HepG2 (cell line): ENCODE measurements at regions not wholly inside any gene's neighbourhood (a gene's known extent, or its start where the extent isn't known, plus 50 kb on each side); places are given as distances from the start of the nearest gene placed in this dataset.

Experiments used
- ATAC-seq: fragments of 200-7000 bp; cut with Tn5 transposase; 3 replicates; pipeline ENCODE4 v1.9.1; 2020; ENCODE audit warnings: mild to moderate bottlenecking, moderate library complexity
- BruUV-seq: library from RNA; stranded (reverse); fragments of 400-500 nt; replicated peaks from 2 replicates; lab custom pipeline; 2021; lab: Mats Ljungman, UMichigan
- CTCF ChIA-PET: fragments of 300-600 bp; formaldehyde crosslinking; extraction: SDS; loops from one replicate; lab custom pipeline; 2021; ENCODE audit warnings: low total read pairs, inconsistent platforms, low intra/inter-chr PET ratio; lab: Yijun Ruan, JAX
- POLR2A ChIA-PET: fragments of 350-600 bp; sonication (Branson Sonifier 250); formaldehyde crosslinking; loops from one replicate; lab custom pipeline; 2020; ENCODE audit warnings: antibody characterized with exemption, inconsistent platforms; lab: Yijun Ruan, JAX
- DNase-seq: peaks from one replicate; pipeline ENCODE4 v3.0.0-alpha.2; 2015; ENCODE audit warnings: low spot score
- FAIRE-seq: peaks from 3 replicates; lab custom pipeline; 2011; peaks lifted over from hg19 to GRCh38; lab: Jason Lieb, UNC
- H2AFZ ChIP-seq: one replicate; pipeline ENCODE4 v1.6.1; 2011; ENCODE audit warnings: low read length, inconsistent platforms
- H3K27ac ChIP-seq: fragments of 300-600 bp; 3 replicates; pipeline ENCODE4 v1.8.0; 2011; ENCODE audit warnings: mixed run types, mild to moderate bottlenecking, mixed read lengths, low read length, inconsistent platforms; ENCODE audit not compliant: insufficient read depth; ENCODE audit errors: extremely low read length
- H3K27me3 ChIP-seq, 2 experiments: fragments of 200-600 bp in 1 of 2; 2 replicates in 1 of 2; 3 replicates in 1 of 2; pipeline versions ENCODE4 v1.6.0 to v1.8.0; 2011; ENCODE audit warnings: low read length in 2 of 2, mild to moderate bottlenecking in 2 of 2, moderate library complexity in 2 of 2, inconsistent platforms in 1 of 2; ENCODE audit not compliant: insufficient read depth in 2 of 2, control insufficient read depth in 1 of 2
- H3K36me3 ChIP-seq, 2 experiments: fragments of 200-600 bp in 1 of 2; replicated peaks in 1 of 2; 2 replicates in 1 of 2; 3 replicates in 1 of 2; pipeline versions ENCODE4 v1.5.1 to v1.8.0; 2011; ENCODE audit warnings: low read length in 2 of 2, inconsistent platforms in 1 of 2; ENCODE audit not compliant: insufficient read depth in 2 of 2, control insufficient read depth in 1 of 2
- H3K4me1 ChIP-seq: 2 replicates; pipeline ENCODE4 v1.5.1; 2012; ENCODE audit warnings: low read length, inconsistent platforms; ENCODE audit not compliant: insufficient read depth
- H3K4me2 ChIP-seq: 2 replicates; pipeline ENCODE4 v1.6.0; 2011; ENCODE audit warnings: low read depth, low read length, inconsistent platforms
- H3K4me3 ChIP-seq, 3 experiments: fragments of 200-600 bp in 1 of 3; sonication (generic), shearing (Covaris generic) in 1 of 3; replicated peaks in 1 of 3; 2 replicates each; pipeline ENCODE4 v1.5.1; 2011 to 2016; ENCODE audit warnings: low read length in 3 of 3, inconsistent platforms in 2 of 3, low read depth in 2 of 3, mild to moderate bottlenecking in 2 of 3, control low read depth in 1 of 3, mixed read lengths in 1 of 3; ENCODE audit not compliant: insufficient read depth in 1 of 3
- H3K79me2 ChIP-seq: one replicate; pipeline ENCODE4 v1.6.1; 2011; ENCODE audit warnings: low read length, inconsistent platforms; ENCODE audit not compliant: insufficient read depth
- H3K9ac ChIP-seq: 2 replicates; pipeline ENCODE4 v1.6.0; 2011; ENCODE audit warnings: mild to moderate bottlenecking, low read depth, low read length, inconsistent platforms; ENCODE audit not compliant: insufficient read depth
- H3K9me3 ChIP-seq: 2 replicates; pipeline ENCODE4 v1.5.1; 2012; ENCODE audit warnings: mild to moderate bottlenecking, low read length
- H4K20me1 ChIP-seq: 2 replicates; pipeline ENCODE4 v1.6.0; 2011; ENCODE audit warnings: inconsistent platforms, mild to moderate bottlenecking, low read length, moderate library complexity; ENCODE audit not compliant: insufficient read depth
- ARID5B ChIP-seq: IDR thresholded peaks from 2 replicates; pipeline ENCODE4 v1.4.0; 2020; ENCODE audit warnings: mild to moderate bottlenecking, missing genetic modification reagents
- ARNTL ChIP-seq: sonication (generic); formaldehyde crosslinking; IDR thresholded peaks from 2 replicates; pipeline ENCODE4 v1.4.0; 2020; ENCODE audit warnings: mild to moderate bottlenecking, missing genetic modification reagents
- GRHL1 ChIP-seq: sonication (generic); formaldehyde crosslinking; conservative IDR thresholded peaks from 2 replicates; pipeline ENCODE4 v1.8.0; 2022; ENCODE audit warnings: missing genetic modification reagents
- KLF16 ChIP-seq, 2 experiments: sonication (generic) in 1 of 2; formaldehyde crosslinking in 1 of 2; IDR thresholded peaks; 2 replicates each; pipeline versions ENCODE4 v1.6.1 to v1.8.0; 2016 to 2023; ENCODE audit warnings: missing genetic modification reagents in 2 of 2, missing compliant biosample characterization in 1 of 2
- NR2F6 ChIP-seq, 2 experiments: IDR thresholded peaks; 2 replicates each; pipeline ENCODE4 v1.6.1; 2016; ENCODE audit warnings: antibody characterized with exemption in 1 of 2, mild to moderate bottlenecking in 1 of 2
- RBM39 ChIP-seq: fragments of 200-400 bp; formaldehyde crosslinking; IDR thresholded peaks from one replicate; pipeline ENCODE4 v1.6.1; 2018; ENCODE audit warnings: antibody characterized with exemption, mild to moderate bottlenecking, low read depth, low read length; ENCODE audit not compliant: poor library complexity, severe bottlenecking
- TIGD3 ChIP-seq: sonication (generic); formaldehyde crosslinking; IDR thresholded peaks from 2 replicates; pipeline ENCODE4 v1.5.1; 2020; ENCODE audit warnings: mild to moderate bottlenecking, missing genetic modification reagents, borderline replicate concordance
- ZBTB42 ChIP-seq: sonication (generic); formaldehyde crosslinking; IDR thresholded peaks from 2 replicates; pipeline ENCODE4 v1.5.0; 2020; ENCODE audit warnings: mild to moderate bottlenecking, missing genetic modification reagents
- ZBTB8A ChIP-seq: sonication (generic); formaldehyde crosslinking; IDR thresholded peaks from 2 replicates; pipeline ENCODE4 v1.4.0; 2020; ENCODE audit warnings: mild to moderate bottlenecking, low read depth, missing genetic modification reagents, borderline replicate concordance
- ZFAT ChIP-seq: sonication (generic); formaldehyde crosslinking; conservative IDR thresholded peaks from 2 replicates; pipeline ENCODE4 v1.8.1; 2023; ENCODE audit warnings: missing genetic modification reagents, inconsistent platforms
- ZFP37 ChIP-seq: sonication (generic); formaldehyde crosslinking; IDR thresholded peaks from 2 replicates; pipeline ENCODE4 v1.4.0; 2020; ENCODE audit warnings: missing genetic modification reagents, borderline replicate concordance
- ZNF570 ChIP-seq: sonication (generic); formaldehyde crosslinking; IDR thresholded peaks from 2 replicates; pipeline ENCODE4 v1.4.0; 2020; ENCODE audit warnings: mild to moderate bottlenecking, missing genetic modification reagents, borderline replicate concordance
- ZNF761 ChIP-seq: sonication (generic); formaldehyde crosslinking; conservative IDR thresholded peaks from 2 replicates; pipeline ENCODE4 v1.4.0; 2020; ENCODE audit warnings: mild to moderate bottlenecking, missing genetic modification reagents
- WGBS: methylation state at CpG from one replicate; pipeline ENCODE4 v1.1.6; 2017; ENCODE audit warnings: low lambda C conversion rate; 5-methylcytosine and 5-hydroxymethylcytosine counted together
- in situ Hi-C: cut with HindIII; loops from 2 replicates; pipeline ENCODE4 v1.10.0; 2017; ENCODE audit warnings: low pct_unique_long_range_greater_than_20kb; ENCODE audit not compliant: extremely low pct_ligation_motif_present
- intact Hi-C: fragments of 100-400 bp; cut with micrococcal nuclease; formaldehyde crosslinking; loops from one replicate; pipeline ENCODE4 v1.10.0; 2022; ENCODE audit not compliant: unreplicated experiment

- H2AFZ ChIP-seq: no peak overlapping the region
- BruUV-seq: no TSS peak
- TF ChIP-seq ZNF570 (CRISPR knock-in tag) (no peak), ZFP37 (CRISPR knock-in tag) (no peak), RBM39 (no peak), KLF16 (CRISPR knock-in tag; IDR thresholded peaks at IDR 0.05) (no peak), ZBTB42 (CRISPR knock-in tag) (no peak), ZFAT (CRISPR knock-in tag) (no peak), TIGD3 (no peak), ARNTL (CRISPR knock-in tag) (no peak), NR2F6 (IDR thresholded peaks at IDR 0.05) (no peak), NR2F6 (CRISPR knock-in tag; IDR thresholded peaks at IDR 0.05) (no peak), GRHL1 (CRISPR knock-in tag) (no peak), ARID5B (CRISPR knock-in tag) (no peak), ZNF761 (CRISPR knock-in tag) (no peak), ZBTB8A (CRISPR knock-in tag) (no peak)
- no peak for ATAC-seq
- no peaks in the 10 kb centered on the region for H3K9me3 ChIP-seq
- CTCF ChIA-PET: no interaction called here
- POLR2A ChIA-PET: no interaction called here
- H4K20me1 ChIP-seq: no peaks in the 10 kb centered on the region
- H3K36me3 ChIP-seq: no peaks in the 10 kb centered on the region
- no peak for DNase-seq
- H3K27ac ChIP-seq: no peak overlapping the region
- in situ Hi-C loops: no loop called here
- H3K27me3 ChIP-seq: peaks cover 8 to 51% of the 10 kb centered on the region in 2 experiments; a peak in 3 of 5 replicates
- intact Hi-C loops: no loop called here
- H3K4me3 ChIP-seq: no peak overlapping the region
- FAIRE-seq: no peak
- no peak overlapping the region for H3K4me2 ChIP-seq
- no peaks in the 10 kb centered on the region for H3K79me2 ChIP-seq
- H3K4me1 ChIP-seq: no peaks in the 10 kb centered on the region
- no peak overlapping the region for H3K9ac ChIP-seq
- 5% methylated on average over 4 of the region's 4 CpGs for WGBS
Observed at GRCh38 chr20:58141496-58141895, 87.0 kb downstream of the ANKRD60 start.
